Thyroid gland (tissue), 4 donors: ENCODE measurements at regions not wholly inside any gene's neighbourhood (a gene's known extent, or its start where the extent isn't known, plus 50 kb on each side); places are given as distances from the start of the nearest gene placed in this dataset.

ENCODE experiments used
- DNase-seq, 2 donors: peaks; one replicate each; pipeline ENCODE4 v3.0.0-alpha.2; 2019
- H3K27ac ChIP-seq, 3 donors: fragments of 200-600 bp; sonication (generic); 1 replicate in 2 of 3; 2 replicates in 1 of 3; pipeline ENCODE4 v1.5.1; 2016 to 2019; ENCODE audit warnings: mild to moderate bottlenecking in 1 of 3, moderate library complexity in 1 of 3
- H3K27me3 ChIP-seq: fragments of 200-600 bp; sonication (generic); one replicate; pipeline ENCODE4 v1.5.1; 2019
- H3K36me3 ChIP-seq, 2 donors: fragments of 200-600 bp; sonication (generic); one replicate each; pipeline ENCODE4 v1.5.1; 2016 to 2019
- H3K4me1 ChIP-seq, 2 donors: fragments of 200-600 bp; sonication (generic); one replicate each; pipeline ENCODE4 v1.5.1; 2017 to 2019
- H3K4me3 ChIP-seq, 3 donors: fragments of 200-600 bp; sonication (generic); replicated peaks in 1 of 3; 1 replicate in 2 of 3; 2 replicates in 1 of 3; pipeline ENCODE4 v1.5.1; 2016; ENCODE audit warnings: mild to moderate bottlenecking in 1 of 3
- H3K9me3 ChIP-seq: fragments of 200-600 bp; sonication (generic); one replicate; pipeline ENCODE4 v1.5.1; 2017
- CTCF ChIP-seq, 6 experiments: fragments of 200-600 bp in 3 of 6; fragments of 450-650 bp in 3 of 6; sonication (generic) in 3 of 6; IDR thresholded peaks; one replicate each; pipeline ENCODE4 v1.5.1; 2016 to 2019; ENCODE audit warnings: antibody characterized with exemption in 6 of 6, mild to moderate bottlenecking in 2 of 6, inconsistent platforms in 1 of 6, moderate library complexity in 1 of 6
- POLR2A ChIP-seq, 2 donors: fragments of 450-650 bp; IDR thresholded peaks; one replicate each; pipeline ENCODE4 v1.6.1; 2017; ENCODE audit warnings: antibody characterized with exemption in 2 of 2, mild to moderate bottlenecking in 2 of 2, moderate library complexity in 1 of 2
- WGBS, 2 donors: methylation state at CpG; one replicate each; pipeline ENCODE4 v1.1.5; 2017; 5-methylcytosine and 5-hydroxymethylcytosine counted together
- intact Hi-C: fragments of 100-400 bp; cut with DNase I; formaldehyde crosslinking; loops from one replicate; pipeline ENCODE4 v1.15.1; 2023

- no peaks in the 10 kb centered on the region for H3K9me3 ChIP-seq
- no peak overlapping the region for H3K4me3 ChIP-seq
- no peaks in the 10 kb centered on the region for H3K36me3 ChIP-seq
- intact Hi-C loops: no loop called here
- 85 to 90% methylated on average over 6 of the region's 6 CpGs for WGBS, 2 donors
- no peak for TF ChIP-seq POLR2A (IDR thresholded peaks at IDR 0.05)
- no peak for TF ChIP-seq CTCF (IDR thresholded peaks at IDR 0.05)
- DNase-seq: no peak
- H3K27ac ChIP-seq: no peak overlapping the region
- no peaks in the 10 kb centered on the region for H3K27me3 ChIP-seq
- no peaks in the 10 kb centered on the region for H3K4me1 ChIP-seq
These were observed 73.1 kb upstream of the SORBS2 start for GRCh38 chr4:185885075-185885474.

- TF ChIP-seq CTCF (IDR thresholded peaks at IDR 0.05): no peak
- TF ChIP-seq POLR2A (IDR thresholded peaks at IDR 0.05): no peak
- intact Hi-C loops: no loop called here
- WGBS, 2 donors: 86 to 92% methylated on average over 6 of the region's 6 CpGs
These were observed 73.6 kb upstream of the SORBS2 start for GRCh38 chr4:185885604-185886003.

GRCh38 chr4:185886832-185887524 is 75.0 kb upstream of the SORBS2 start:
- Histone ChIP-seq H3K36me3 (no peaks in the 10 kb centered on the region), H3K27ac (no peak overlapping the region), H3K4me1 (no peaks in the 10 kb centered on the region), H3K4me3 (no peak overlapping the region), H3K9me3 (no peaks in the 10 kb centered on the region), H3K27me3 (no peaks in the 10 kb centered on the region)
- TF ChIP-seq CTCF (IDR thresholded peaks at IDR 0.05) (no peak), POLR2A (IDR thresholded peaks at IDR 0.05) (no peak)
- WGBS, 2 donors: 74 to 84% methylated on average over 15 of the region's 15 CpGs
- DNase-seq: no peak
- intact Hi-C loops: no loop called here

More at GRCh38 chr4:185885604-185886003, 73.6 kb upstream of the SORBS2 start:
- no peaks in the 10 kb centered on the region for H3K4me1 ChIP-seq
- no peaks in the 10 kb centered on the region for H3K36me3 ChIP-seq
- no peak for DNase-seq
- no peak overlapping the region for H3K4me3 ChIP-seq
- no peaks in the 10 kb centered on the region for H3K27me3 ChIP-seq
- H3K27ac ChIP-seq: no peak overlapping the region
- no peaks in the 10 kb centered on the region for H3K9me3 ChIP-seq

GRCh38 chr4:185888676-185889075 is 76.7 kb upstream of the SORBS2 start:
- TF ChIP-seq POLR2A (IDR thresholded peaks at IDR 0.05) (no peak), CTCF (IDR thresholded peaks at IDR 0.05) (no peak)
- Histone ChIP-seq H3K4me3 (no peak overlapping the region), H3K36me3 (no peaks in the 10 kb centered on the region), H3K9me3 (no peaks in the 10 kb centered on the region), H3K4me1 (no peaks in the 10 kb centered on the region), H3K27me3 (no peaks in the 10 kb centered on the region), H3K27ac (no peak overlapping the region)
- intact Hi-C loops: no loop called here
- 95 to 98% methylated on average over 7 of the region's 7 CpGs for WGBS, 2 donors
- DNase-seq: no peak

GRCh38 chr4:185889585-185889984 is 77.6 kb upstream of the SORBS2 start:
- no peak overlapping the region for H3K27ac ChIP-seq
- H3K36me3 ChIP-seq: no peaks in the 10 kb centered on the region
- no peaks in the 10 kb centered on the region for H3K27me3 ChIP-seq
- no peak for DNase-seq
- H3K9me3 ChIP-seq: no peaks in the 10 kb centered on the region
- 96 to 97% methylated on average over 4 of the region's 4 CpGs for WGBS, 2 donors
- no peak overlapping the region for H3K4me3 ChIP-seq
- intact Hi-C loops: no loop called here
- TF ChIP-seq CTCF (IDR thresholded peaks at IDR 0.05) (no peak), POLR2A (IDR thresholded peaks at IDR 0.05) (no peak)
- H3K4me1 ChIP-seq: no peaks in the 10 kb centered on the region
